ENCODE measurements at regions not wholly inside any gene's neighbourhood (a gene's known extent, or its start where the extent isn't known, plus 50 kb on each side); places are given as distances from the start of the nearest gene placed in this dataset.

DNA sequence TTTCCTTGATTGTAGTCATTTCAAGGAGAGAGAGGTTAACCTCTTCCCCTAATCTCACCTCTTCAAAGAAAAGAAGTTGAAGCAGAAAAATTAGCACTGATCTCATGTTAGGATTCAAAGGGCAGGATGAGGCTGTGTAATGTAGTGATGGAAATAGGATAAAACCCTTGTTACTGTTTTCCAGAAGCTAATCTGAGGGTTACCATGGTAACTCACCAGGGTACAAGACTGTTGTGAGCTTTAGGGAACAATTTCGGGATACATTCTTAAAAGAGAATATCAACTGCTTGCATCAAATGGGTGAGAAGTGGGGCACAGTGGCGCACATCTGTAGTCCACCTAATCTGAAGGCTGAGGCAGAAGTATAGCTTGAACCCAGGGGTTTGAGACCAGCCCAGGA, 64.9 kb upstream of the SLC39A10 start:
- TF ChIP-seq, protein P1, sequence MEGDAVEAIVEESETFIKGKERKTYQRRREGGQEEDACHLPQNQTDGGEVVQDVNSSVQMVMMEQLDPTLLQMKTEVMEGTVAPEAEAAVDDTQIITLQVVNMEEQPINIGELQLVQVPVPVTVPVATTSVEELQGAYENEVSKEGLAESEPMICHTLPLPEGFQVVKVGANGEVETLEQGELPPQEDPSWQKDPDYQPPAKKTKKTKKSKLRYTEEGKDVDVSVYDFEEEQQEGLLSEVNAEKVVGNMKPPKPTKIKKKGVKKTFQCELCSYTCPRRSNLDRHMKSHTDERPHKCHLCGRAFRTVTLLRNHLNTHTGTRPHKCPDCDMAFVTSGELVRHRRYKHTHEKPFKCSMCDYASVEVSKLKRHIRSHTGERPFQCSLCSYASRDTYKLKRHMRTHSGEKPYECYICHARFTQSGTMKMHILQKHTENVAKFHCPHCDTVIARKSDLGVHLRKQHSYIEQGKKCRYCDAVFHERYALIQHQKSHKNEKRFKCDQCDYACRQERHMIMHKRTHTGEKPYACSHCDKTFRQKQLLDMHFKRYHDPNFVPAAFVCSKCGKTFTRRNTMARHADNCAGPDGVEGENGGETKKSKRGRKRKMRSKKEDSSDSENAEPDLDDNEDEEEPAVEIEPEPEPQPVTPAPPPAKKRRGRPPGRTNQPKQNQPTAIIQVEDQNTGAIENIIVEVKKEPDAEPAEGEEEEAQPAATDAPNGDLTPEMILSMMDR (IDR thresholded peaks at IDR 0.05): no peak
- TF ChIP-seq POLR2A (IDR thresholded peaks at IDR 0.05) (no peak), POLR2AphosphoS5 (IDR thresholded peaks at IDR 0.05) (no peak), EP300 (IDR thresholded peaks at IDR 0.05) (no peak)

Measured in stomach (tissue), 4 donors.